ENCODE measurements at regions not wholly inside any gene's neighbourhood (a gene's known extent, or its start where the extent isn't known, plus 50 kb on each side); places are given as distances from the start of the nearest gene placed in this dataset.

GRCh38 chr12:131455218-131455506 lies 255.7 kb upstream of the SFSWAP start:
- TF ChIP-seq POLR2A (IDR thresholded peaks at IDR 0.05; ENCODE audit: low read length) (no peak), GATA1 (IDR thresholded peaks at IDR 0.05; ENCODE audit: low read depth, low read length) (no peak)
